HG03097 (cell line): ENCODE measurements at regions not wholly inside any gene's neighbourhood (a gene's known extent, or its start where the extent isn't known, plus 50 kb on each side); places are given as distances from the start of the nearest gene placed in this dataset.
"Not testable (repeated sequence)": the region's sequence is repeated elsewhere in the genome, so short reads cannot be mapped to it uniquely, and the experiment has no call there.

ENCODE experiments used
- ATAC-seq: cut with Tn5 transposase; IDR thresholded peaks from one replicate; pipeline ENCODE4 v1.9.1; 2021; ENCODE audit not compliant: unreplicated experiment, low FRiP score

DNA sequence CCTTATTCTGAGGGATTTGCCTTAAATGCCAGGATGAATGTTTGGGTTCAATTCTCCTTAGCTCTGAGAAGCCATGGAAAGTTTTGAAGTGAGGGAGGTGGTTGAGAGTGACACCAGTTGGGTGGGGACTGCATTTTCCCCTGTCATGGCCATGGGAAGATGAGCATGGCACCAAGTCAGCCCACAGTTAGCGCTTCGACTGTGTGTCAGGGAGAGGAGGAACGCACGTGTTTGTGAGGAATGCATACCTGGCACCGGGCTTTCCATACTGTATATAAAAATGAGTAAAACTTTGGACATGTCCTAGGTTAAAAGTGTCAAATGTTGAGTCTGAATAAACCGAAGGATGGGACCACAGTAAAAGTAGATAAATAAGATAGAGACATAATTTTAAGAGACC, 187.5 kb upstream of the KL start:
- ATAC-seq, result no peak

DNA sequence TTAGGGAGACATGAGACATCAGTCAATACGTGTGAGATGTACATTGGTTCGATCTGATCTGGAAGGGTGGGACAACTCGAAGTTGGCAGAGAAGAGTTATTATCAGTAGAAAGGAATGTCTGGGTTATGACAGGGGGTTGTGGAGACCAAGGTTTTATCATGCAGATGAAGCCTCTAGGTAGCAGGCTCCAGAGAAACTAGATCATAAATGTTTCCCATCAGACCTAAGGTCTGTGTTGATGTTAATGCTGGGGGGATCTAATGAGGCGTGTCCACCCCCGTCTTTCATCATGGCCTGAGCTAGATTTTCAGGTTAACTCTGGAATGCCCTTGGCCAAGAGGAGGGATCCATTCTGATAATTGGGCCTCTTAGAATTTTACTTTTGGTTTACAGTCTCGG, 187.0 kb upstream of the KL start:
- no peak for ATAC-seq

- ATAC-seq, result no peak
Observed at GRCh38 chr13:32829676-32830335, 186.4 kb upstream of the KL start.

DNA sequence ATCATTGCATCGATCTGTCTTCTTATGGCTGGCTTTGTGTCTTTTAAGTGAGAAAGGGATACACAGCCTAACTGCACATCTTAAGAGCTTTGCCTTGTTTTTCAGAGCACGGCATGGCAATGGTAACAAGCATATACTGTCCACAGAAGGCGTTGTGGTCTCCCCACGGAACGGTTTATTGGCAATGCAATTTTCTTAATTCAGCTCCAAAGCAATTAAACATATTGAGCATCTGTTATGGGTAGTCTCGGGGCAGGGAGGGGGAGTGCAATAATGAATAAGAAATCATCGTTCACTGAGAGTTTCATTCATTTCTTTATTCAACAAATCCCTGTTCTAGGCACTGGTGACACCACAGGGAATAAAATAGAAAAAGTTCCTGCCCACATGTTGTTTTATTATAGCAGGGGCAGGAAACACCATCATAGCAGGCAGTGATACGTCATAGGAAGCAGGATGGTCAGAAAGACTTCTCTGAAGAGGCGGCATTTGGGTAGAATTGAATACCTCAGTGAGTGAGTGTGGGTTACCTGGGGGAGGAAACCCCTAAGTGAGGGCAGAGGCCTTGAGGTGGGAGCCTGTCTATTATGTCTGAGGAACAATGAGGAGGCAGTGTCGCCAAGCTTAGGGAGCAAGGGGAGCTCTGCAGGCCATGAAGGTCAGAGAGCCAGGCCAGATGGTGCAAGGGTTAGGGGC, 185.7 kb upstream of the KL start:
- ATAC-seq, result no peak

GRCh38 chr13:32837307-32837972, 178.8 kb upstream of the KL start:
- ATAC-seq, result no peak

- ATAC-seq, result no peak
Observed at GRCh38 chr13:32837973-32838927, 178.0 kb upstream of the KL start.

GRCh38 chr13:32838945-32839344, 177.3 kb upstream of the KL start:
- ATAC-seq, result no peak

DNA sequence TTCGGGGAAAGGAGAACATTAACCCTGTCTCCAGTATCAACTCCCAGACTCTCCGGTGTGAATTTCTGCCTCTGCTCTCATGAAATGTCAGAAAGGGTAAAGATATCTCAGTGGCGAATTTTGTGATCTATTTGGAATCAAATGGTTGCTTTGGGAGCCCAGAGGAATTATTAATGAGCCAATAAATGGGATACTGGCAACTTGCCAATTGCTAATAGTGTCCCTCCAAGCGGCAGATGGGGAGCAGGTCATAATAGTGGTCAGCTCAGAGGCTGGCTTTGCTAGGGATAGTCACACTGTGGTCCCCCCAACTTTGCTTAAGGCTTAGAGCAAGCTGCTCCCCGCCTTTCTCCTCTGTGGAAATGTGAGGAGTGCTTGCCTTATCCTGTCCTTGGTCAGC, 176.1 kb upstream of the KL start:
- no peak for ATAC-seq

DNA sequence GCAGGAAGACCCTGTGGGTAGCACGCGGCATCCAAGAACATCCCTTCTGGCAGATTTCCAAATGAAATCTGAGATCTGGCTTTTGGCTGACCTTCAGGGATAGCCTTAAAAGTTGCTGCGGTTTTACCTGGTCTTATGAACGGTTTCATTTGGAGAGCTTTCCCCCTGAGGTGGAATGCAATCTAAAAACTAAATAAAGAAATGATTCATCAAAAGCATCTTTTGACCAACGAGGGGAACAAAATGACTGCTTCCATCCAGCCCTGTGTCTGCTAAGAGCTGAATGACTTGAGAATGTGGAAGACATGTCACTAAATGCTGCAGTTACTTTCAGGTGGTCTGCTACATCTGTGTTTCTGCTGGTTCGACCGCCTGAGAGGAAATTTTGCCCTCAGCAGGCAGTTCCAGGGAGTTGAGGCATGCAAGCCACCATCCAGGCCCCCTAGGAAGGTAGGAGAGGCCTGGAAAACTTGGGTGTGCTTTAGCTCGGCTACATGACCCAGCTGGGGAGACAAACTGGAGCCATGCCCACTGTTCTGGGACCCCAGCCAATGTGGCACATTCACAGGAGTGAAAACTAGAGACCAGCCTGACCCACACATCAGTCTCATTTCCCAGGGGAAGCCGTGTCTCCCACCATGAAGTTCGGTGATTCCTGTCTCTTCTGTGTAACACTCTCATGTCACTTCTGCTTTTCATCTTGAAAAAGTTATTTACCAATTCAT, 175.1 kb upstream of the KL start:
- ATAC-seq, result no peak

- no peak for ATAC-seq
Observed at GRCh38 chr13:32845952-32846950, 170.0 kb upstream of the KL start.

DNA sequence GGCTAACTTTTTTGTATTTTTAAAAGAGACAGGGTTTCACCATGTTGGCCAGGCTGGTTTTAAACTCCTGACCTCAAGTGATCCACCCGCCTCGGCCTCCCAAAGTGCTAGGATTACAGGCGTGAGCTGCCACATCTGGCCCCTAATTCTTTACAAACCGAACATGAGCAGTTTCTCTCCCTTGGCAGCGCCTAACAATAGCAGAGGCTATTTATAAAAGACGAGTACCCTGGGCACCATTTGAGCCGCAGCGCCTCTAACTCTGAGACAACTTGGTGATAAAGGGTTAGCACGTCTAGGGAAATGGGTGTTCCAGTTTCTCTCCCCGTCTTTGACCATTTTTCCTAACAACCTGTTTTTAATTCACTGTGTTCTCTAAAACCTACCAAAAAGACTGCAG, 168.2 kb upstream of the KL start:
- not testable (repeated sequence) for ATAC-seq

DNA sequence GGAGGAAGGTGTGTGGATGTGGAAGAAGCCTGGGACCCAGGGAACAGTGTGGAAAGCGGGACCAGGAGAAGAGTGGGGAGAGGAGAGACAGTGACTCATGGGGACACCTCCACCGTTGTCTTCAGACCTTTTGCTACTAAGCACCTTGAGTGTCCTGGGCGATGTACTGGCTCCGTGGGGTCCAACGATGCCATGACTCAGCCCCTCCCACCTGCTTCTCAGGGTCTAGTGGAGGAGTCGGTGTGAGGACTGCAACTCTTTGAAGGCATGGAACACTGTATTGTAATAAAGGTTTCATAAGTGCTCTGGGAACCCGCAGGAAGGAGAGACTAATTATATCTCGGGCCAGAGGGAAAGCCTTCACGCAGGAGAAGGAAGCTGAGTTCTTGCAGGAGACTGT, 166.9 kb upstream of the KL start:
- no peak for ATAC-seq

DNA sequence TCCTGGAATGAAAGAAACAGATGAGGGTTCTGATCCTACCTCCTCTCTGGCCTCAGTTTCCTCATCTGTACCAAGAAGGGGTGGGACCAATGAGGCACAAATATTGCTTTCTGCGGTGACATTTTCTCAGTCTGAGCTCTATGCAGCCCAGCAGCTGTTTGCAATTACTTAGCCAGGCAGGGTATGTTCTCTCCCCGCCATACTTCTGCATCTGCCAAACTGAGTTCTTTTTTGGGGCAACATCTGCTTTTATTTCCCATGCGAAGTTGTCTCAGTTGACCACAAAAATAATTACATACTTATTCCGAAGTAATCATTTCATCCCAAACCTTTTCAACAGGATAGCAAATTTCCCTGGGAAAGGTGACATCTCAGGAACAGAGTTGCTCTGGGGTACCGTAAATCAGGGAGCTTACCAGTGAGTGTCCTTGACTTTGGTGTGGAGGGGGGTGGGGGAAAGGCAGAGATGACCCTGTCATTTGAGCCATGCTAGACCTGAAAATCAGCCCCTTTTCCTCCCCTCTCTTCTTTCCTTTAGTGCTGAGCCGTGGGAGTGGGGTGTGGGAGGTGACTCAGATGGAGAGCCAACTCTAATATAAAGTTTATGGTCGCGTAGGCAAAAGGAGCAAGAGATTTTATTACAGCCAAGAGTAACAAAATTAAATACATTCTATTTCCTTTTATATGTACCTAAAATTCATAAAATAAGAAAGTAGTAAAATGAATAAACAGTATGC, 165.7 kb upstream of the KL start:
- ATAC-seq, result no peak

GRCh38 chr13:32851083-32852069, 164.8 kb upstream of the KL start:
- no peak for ATAC-seq

DNA sequence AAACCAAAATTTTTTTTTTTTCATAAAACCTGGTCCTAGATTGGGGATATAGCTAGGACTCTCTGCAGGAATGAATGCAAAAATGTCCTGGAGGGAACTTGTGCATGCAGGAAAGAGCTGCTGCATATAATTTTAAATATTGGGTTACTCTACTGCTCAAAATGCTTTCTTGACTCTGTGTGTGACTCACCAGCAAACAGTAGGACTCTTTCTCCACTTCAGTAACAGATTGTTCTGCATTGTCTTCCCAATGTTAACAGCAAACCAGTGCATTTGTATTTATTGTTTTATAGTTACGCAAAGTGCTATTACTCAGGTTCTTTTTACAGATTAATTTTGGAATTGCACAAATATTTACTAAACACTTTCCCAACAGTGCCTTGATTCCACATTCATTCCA, 163.7 kb upstream of the KL start:
- no peak for ATAC-seq

- no peak for ATAC-seq
Observed at GRCh38 chr13:32857077-32857476, 159.1 kb upstream of the KL start.

DNA sequence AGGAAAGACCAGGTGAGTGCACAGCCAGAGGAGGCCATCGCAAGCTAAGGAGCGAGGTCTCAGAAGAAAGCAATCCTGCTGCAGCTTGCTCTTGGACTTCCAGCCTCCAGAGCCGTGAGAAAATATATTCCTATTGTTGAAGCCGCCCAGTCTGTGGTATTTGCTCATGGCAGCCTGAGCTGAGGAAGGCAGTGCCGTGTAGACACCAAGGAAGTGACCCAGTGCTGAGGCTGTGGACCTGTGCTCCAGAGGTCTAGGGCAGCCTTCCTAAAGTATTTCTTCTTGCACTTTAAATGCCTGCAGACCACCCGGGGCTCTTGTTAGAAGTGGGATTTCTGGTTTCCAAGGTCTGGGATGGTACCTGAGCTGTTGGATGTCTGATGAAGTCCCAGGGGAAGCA, 158.5 kb upstream of the KL start:
- no peak for ATAC-seq
